Neural progenitor cell (in vitro differentiated cells): ENCODE measurements at regions not wholly inside any gene's neighbourhood (a gene's known extent, or its start where the extent isn't known, plus 50 kb on each side); places are given as distances from the start of the nearest gene placed in this dataset.

Source experiments
- DNase-seq: peaks from one replicate; pipeline ENCODE4 v3.0.0-alpha.2; 2016; ENCODE audit warnings: low spot score
- H2AFZ ChIP-seq: fragments of 200-600 bp; sonication (generic); replicated peaks from 2 replicates; pipeline ENCODE4 v1.6.1; 2016; ENCODE audit warnings: antibody characterized with exemption
- H3F3A ChIP-seq: fragments of 200-600 bp; sonication (generic); 2 replicates; pipeline ENCODE4 v1.6.1; 2016; ENCODE audit warnings: antibody characterized with exemption, low read depth
- H3K27ac ChIP-seq: fragments of 200-600 bp; sonication (generic); 2 replicates; pipeline ENCODE4 v1.5.1; 2016; ENCODE audit warnings: mild to moderate bottlenecking
- H3K27me3 ChIP-seq: fragments of 200-600 bp; sonication (generic); 2 replicates; pipeline ENCODE4 v1.6.1; 2016; ENCODE audit warnings: mild to moderate bottlenecking, moderate library complexity
- H3K36me3 ChIP-seq: fragments of 200-600 bp; sonication (generic); 2 replicates; pipeline ENCODE4 v1.5.1; 2016
- H3K4me1 ChIP-seq: fragments of 200-600 bp; sonication (generic); 2 replicates; pipeline ENCODE4 v1.6.1; 2016; ENCODE audit warnings: mixed run types
- H3K4me2 ChIP-seq: fragments of 200-600 bp; sonication (generic); 2 replicates; pipeline ENCODE4 v1.6.1; 2016
- H3K4me3 ChIP-seq: fragments of 200-600 bp; sonication (generic); 2 replicates; pipeline ENCODE4 v1.5.1; 2016
- H3K79me2 ChIP-seq: fragments of 200-600 bp; sonication (generic); 2 replicates; pipeline ENCODE4 v1.6.1; 2016; ENCODE audit warnings: low read depth
- H3K9ac ChIP-seq: fragments of 200-600 bp; sonication (generic); 2 replicates; pipeline ENCODE4 v1.6.1; 2016
- H3K9me3 ChIP-seq: fragments of 200-600 bp; sonication (generic); 2 replicates; pipeline ENCODE4 v1.5.1; 2016; ENCODE audit warnings: low read depth
- H4K20me1 ChIP-seq: fragments of 200-600 bp; sonication (generic); 2 replicates; pipeline ENCODE4 v1.6.1; 2016; ENCODE audit warnings: low read depth
- H3K27ac Mint-ChIP-seq: 3 replicates; pipeline ENCODE4 v1.8.0; 2021; ENCODE audit warnings: mixed read lengths
- H3K27me3 Mint-ChIP-seq: 2 replicates; pipeline ENCODE4 v1.8.0; 2022; ENCODE audit warnings: low read depth, mild to moderate bottlenecking, inconsistent platforms, moderate library complexity, mixed read lengths; ENCODE audit not compliant: insufficient read depth
- H3K36me3 Mint-ChIP-seq: 3 replicates; pipeline ENCODE4 v1.8.0; 2021; ENCODE audit warnings: mixed read lengths
- H3K4me1 Mint-ChIP-seq: 3 replicates; pipeline ENCODE4 v1.8.0; 2021; ENCODE audit warnings: mixed read lengths
- H3K4me3 Mint-ChIP-seq: 3 replicates; pipeline ENCODE4 v1.8.0; 2021; ENCODE audit warnings: mild to moderate bottlenecking, moderate library complexity, mixed read lengths
- H3K9me3 Mint-ChIP-seq: 3 replicates; pipeline ENCODE4 v1.8.0; 2020; ENCODE audit warnings: mixed read lengths
- CTCF ChIP-seq: fragments of 200-600 bp; sonication (generic); IDR thresholded peaks from 2 replicates; pipeline ENCODE4 v1.5.1; 2017; ENCODE audit warnings: antibody characterized with exemption, mild to moderate bottlenecking
- EZH2 ChIP-seq: fragments of 200-600 bp; sonication (generic); IDR thresholded peaks from 2 replicates; pipeline ENCODE4 v1.6.1; 2017; ENCODE audit warnings: antibody characterized with exemption, mild to moderate bottlenecking, moderate library complexity
- EZH2phosphoT487 ChIP-seq: fragments of 200-600 bp; sonication (generic); IDR thresholded peaks from 2 replicates; pipeline ENCODE4 v1.6.1; 2017; ENCODE audit warnings: antibody characterized with exemption

DNA sequence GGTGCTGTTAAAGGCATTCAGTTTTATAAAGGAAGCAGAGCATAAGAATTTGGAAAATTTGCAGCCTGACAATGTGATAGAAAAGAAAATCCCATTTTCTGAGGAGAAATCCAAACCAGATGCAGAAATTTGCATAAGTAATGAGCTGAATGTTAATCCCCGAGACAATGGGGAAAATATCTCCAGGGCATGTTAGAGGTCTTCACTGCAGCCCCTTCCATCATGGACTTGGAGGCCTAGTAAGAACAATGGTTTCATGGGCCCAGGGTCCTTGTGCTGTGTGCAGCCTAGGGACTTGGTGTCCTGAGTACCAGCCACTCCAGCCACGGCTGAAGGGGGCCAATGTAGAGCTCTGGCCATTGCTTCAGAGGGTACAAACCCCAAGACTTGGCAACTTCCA is 542.7 kb upstream of the NR3C2 start:
- Histone ChIP-seq H3K79me2 (no peaks in the 10 kb centered on the region), H3K27ac (no peak overlapping the region), H3K9ac (no peak overlapping the region), H3K4me2 (no peak overlapping the region), H2AFZ (no peak overlapping the region), H4K20me1 (no peaks in the 10 kb centered on the region), H3K4me1 (no peaks in the 10 kb centered on the region), H3K9me3 (no peaks in the 10 kb centered on the region), H3K4me3 (no peak overlapping the region), H3K27me3 (no peaks in the 10 kb centered on the region), H3F3A (no peaks in the 10 kb centered on the region), H3K36me3 (no peaks in the 10 kb centered on the region)
- no peaks in the 10 kb centered on the region for H3K9me3 Mint-ChIP-seq
- no peak for TF ChIP-seq EZH2phosphoT487
- H3K4me3 Mint-ChIP-seq = no peak overlapping the region
- H3K4me1 Mint-ChIP-seq = no peaks in the 10 kb centered on the region
- no peak overlapping the region for H3K27ac Mint-ChIP-seq
- no peaks in the 10 kb centered on the region for H3K36me3 Mint-ChIP-seq
- no peaks in the 10 kb centered on the region for H3K27me3 Mint-ChIP-seq
- DNase-seq = no peak

DNA sequence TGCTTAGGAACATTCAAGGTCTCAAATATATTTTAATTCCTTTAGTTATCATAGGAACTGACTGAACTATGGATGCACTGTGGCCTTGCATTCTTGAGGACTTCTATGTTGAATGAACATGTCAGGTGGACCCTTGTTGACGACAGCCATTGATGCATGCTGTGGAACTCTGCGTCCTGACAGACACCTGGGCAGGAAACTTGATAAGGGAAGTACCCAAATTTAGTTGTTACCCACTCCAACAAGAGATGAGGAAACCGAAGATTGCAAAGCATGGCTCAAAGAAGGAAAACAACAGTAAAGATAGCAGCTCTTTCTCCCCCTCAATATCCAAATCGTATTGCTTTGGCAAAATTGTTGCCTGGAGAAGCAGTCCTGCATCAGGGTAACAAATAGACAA is 540.0 kb upstream of the NR3C2 start:
- Histone ChIP-seq H3K4me3 (no peak overlapping the region), H3K27me3 (no peaks in the 10 kb centered on the region), H3K4me1 (no peaks in the 10 kb centered on the region), H4K20me1 (no peaks in the 10 kb centered on the region), H3K36me3 (no peaks in the 10 kb centered on the region), H3K9me3 (no peaks in the 10 kb centered on the region), H3F3A (no peaks in the 10 kb centered on the region), H3K9ac (no peak overlapping the region), H2AFZ (no peak overlapping the region), H3K79me2 (no peaks in the 10 kb centered on the region), H3K27ac (no peak overlapping the region), H3K4me2 (no peak overlapping the region)
- Mint-ChIP-seq H3K27me3 (no peaks in the 10 kb centered on the region), H3K4me3 (no peak overlapping the region), H3K27ac (no peak overlapping the region), H3K4me1 (no peaks in the 10 kb centered on the region), H3K36me3 (no peaks in the 10 kb centered on the region), H3K9me3 (no peaks in the 10 kb centered on the region)
- no peak for DNase-seq
- TF ChIP-seq EZH2 (no peak), EZH2phosphoT487 (no peak), CTCF (no peak)

DNA sequence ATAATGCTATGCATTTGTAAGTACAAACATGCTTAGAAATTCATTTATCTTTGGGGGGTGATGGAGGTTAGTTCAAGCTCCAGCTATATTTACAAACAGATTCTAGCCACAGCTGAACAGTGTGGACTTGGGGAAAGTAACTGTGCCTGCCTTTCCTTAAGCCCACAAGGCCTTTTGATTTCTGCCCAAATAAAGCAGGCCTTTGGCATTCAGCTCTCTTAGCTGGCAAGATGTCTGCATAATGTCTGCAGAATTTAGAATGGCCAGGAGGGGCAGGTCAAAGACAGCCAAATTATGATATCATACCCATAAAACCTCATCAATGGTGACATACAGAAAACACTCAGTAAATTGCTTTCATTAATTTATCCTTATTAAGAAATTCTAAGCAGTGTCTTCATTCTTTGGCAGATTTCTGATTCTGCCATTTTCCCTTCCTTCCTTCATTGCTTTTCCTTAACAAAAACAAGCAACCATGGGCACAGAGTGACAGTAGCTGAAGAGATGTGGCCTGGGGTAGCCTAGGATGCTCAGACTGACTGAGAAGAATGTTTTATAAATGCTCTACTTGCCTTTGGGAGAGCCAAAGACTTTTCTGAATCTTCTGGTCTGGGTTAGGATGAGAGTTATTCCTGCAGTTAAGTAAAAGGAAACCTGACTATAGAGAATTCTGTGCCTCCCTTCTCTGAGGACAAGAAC is 538.7 kb upstream of the NR3C2 start:
- H3K27ac Mint-ChIP-seq = peak overlapping the region; percentile 9
- Histone ChIP-seq H3K36me3 (no peaks in the 10 kb centered on the region), H3K9me3 (no peaks in the 10 kb centered on the region), H4K20me1 (no peaks in the 10 kb centered on the region), H2AFZ (no peak overlapping the region), H3K27me3 (no peaks in the 10 kb centered on the region), H3K4me2 (no peak overlapping the region), H3K79me2 (no peaks in the 10 kb centered on the region), H3K4me3 (no peak overlapping the region), H3K27ac (no peak overlapping the region), H3K4me1 (no peaks in the 10 kb centered on the region), H3F3A (no peaks in the 10 kb centered on the region), H3K9ac (no peak overlapping the region)
- no peaks in the 10 kb centered on the region for H3K4me1 Mint-ChIP-seq
- H3K36me3 Mint-ChIP-seq = no peaks in the 10 kb centered on the region
- no peak for DNase-seq
- no peaks in the 10 kb centered on the region for H3K9me3 Mint-ChIP-seq
- H3K27me3 Mint-ChIP-seq = no peaks in the 10 kb centered on the region
- no peak for TF ChIP-seq EZH2
- no peak for TF ChIP-seq CTCF
- TF ChIP-seq EZH2phosphoT487 = no peak
- H3K4me3 Mint-ChIP-seq = no peak overlapping the region

DNA sequence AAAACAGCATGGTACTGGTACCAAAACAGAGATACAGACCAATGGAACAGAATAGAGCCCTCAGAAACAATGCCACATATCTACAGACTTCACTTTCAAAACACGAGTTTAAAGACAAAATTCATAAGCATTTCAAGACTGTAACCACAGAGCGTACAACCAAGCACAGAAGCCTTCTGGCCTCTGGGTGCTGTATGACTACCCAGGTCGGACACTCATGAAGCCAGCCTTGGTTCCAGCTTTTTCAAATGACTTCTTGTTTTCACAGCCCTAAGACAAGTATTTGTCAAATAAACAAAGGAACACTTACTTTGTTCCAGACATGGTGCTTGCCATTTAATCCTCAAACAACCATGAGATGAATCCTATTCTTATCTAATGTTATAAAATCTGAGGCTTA is 536.1 kb upstream of the NR3C2 start:
- H3K4me1 Mint-ChIP-seq = no peaks in the 10 kb centered on the region
- Histone ChIP-seq H3K27ac (no peak overlapping the region), H3K27me3 (no peaks in the 10 kb centered on the region), H2AFZ (no peak overlapping the region), H3K79me2 (no peaks in the 10 kb centered on the region), H3K9ac (no peak overlapping the region), H3K9me3 (no peaks in the 10 kb centered on the region), H3K4me3 (no peak overlapping the region), H3K36me3 (no peaks in the 10 kb centered on the region), H4K20me1 (no peaks in the 10 kb centered on the region), H3K4me1 (no peaks in the 10 kb centered on the region), H3K4me2 (no peak overlapping the region), H3F3A (no peaks in the 10 kb centered on the region)
- no peak overlapping the region for H3K27ac Mint-ChIP-seq
- no peaks in the 10 kb centered on the region for H3K36me3 Mint-ChIP-seq
- H3K4me3 Mint-ChIP-seq = no peak overlapping the region
- no peak for DNase-seq
- TF ChIP-seq EZH2 = no peak
- TF ChIP-seq CTCF = no peak
- TF ChIP-seq EZH2phosphoT487 = no peak
- H3K9me3 Mint-ChIP-seq = no peaks in the 10 kb centered on the region
- H3K27me3 Mint-ChIP-seq = no peaks in the 10 kb centered on the region
